HCT116 (cell line): ENCODE measurements at regions not wholly inside any gene's neighbourhood (a gene's known extent, or its start where the extent isn't known, plus 50 kb on each side); places are given as distances from the start of the nearest gene placed in this dataset.

ENCODE experiments used
- ATAC-seq: fragments of 200-7000 bp; cut with Tn5 transposase; 2 replicates; pipeline ENCODE4 v1.9.1; 2020; ENCODE audit warnings: mild to moderate bottlenecking, moderate library complexity
- BruUV-seq: library from RNA; stranded (reverse); fragments of 400-500 nt; replicated peaks from 2 replicates; lab custom pipeline; 2021; lab: Mats Ljungman, UMichigan
- CTCF ChIA-PET: fragments of 300-600 bp; sonication (Branson Sonifier 250); formaldehyde crosslinking; loops from one replicate; lab custom pipeline; 2021; ENCODE audit warnings: antibody characterized with exemption; lab: Charles Lee
- POLR2A ChIA-PET: fragments of 300-600, 350-600 bp; sonication (Branson Sonifier 250); formaldehyde crosslinking; loops from one replicate; lab custom pipeline; 2021; ENCODE audit warnings: antibody characterized with exemption; lab: Charles Lee
- RAD21 ChIA-PET, 2 experiments: fragments of 300-600 bp; sonication (Branson Sonifier 250); formaldehyde crosslinking; loops; one replicate each; lab custom pipeline; 2023; ENCODE audit warnings: low total read pairs in 2 of 2; ENCODE audit not compliant: uncharacterized antibody in 2 of 2, unreplicated experiment in 2 of 2, low non-redundant PET in 1 of 2; lab: Charles Lee
- DNase-seq: peaks from one replicate; pipeline ENCODE4 v3.0.0-alpha.2; 2010; ENCODE audit warnings: low read depth, low spot score
- H2AFZ ChIP-seq: fragments of 200-600 bp; shearing (Covaris generic), sonication (generic); 2 replicates; pipeline ENCODE4 v1.6.1; 2017; ENCODE audit warnings: low read depth, mixed run types, mixed read lengths, antibody characterized with exemption, low read length; ENCODE audit not compliant: poor library complexity, severe bottlenecking
- H3K27ac ChIP-seq: 2 replicates; pipeline ENCODE4 v1.5.1; 2012; ENCODE audit warnings: low read depth, low read length
- H3K27me3 ChIP-seq: fragments of 200-600 bp; sonication (generic); 2 replicates; pipeline ENCODE4 v1.6.1; 2016; ENCODE audit warnings: mixed run types, low read length, mixed read lengths; ENCODE audit not compliant: insufficient read depth
- H3K36me3 ChIP-seq, 2 experiments: fragments of 200-500 bp in 1 of 2; fragments of 200-600 bp in 1 of 2; sonication (Bioruptor generic) in 1 of 2; sonication (generic) in 1 of 2; 2 replicates each; pipeline versions ENCODE4 v1.5.1 to v1.6.1; 2014 to 2016; ENCODE audit warnings: low read length in 2 of 2, inconsistent platforms in 1 of 2, mixed read lengths in 1 of 2, mixed run types in 1 of 2; ENCODE audit not compliant: insufficient read depth in 2 of 2, control insufficient read depth in 1 of 2
- H3K4me1 ChIP-seq, 2 experiments: fragments of 200-600 bp in 1 of 2; sonication (generic) in 1 of 2; 2 replicates each; pipeline versions ENCODE4 v1.5.1 to v1.6.1; 2012 to 2017; ENCODE audit warnings: low read length in 2 of 2, inconsistent platforms in 1 of 2, mild to moderate bottlenecking in 1 of 2, mixed read lengths in 1 of 2, mixed run types in 1 of 2, moderate library complexity in 1 of 2; ENCODE audit not compliant: insufficient read depth in 2 of 2, control insufficient read depth in 1 of 2
- H3K4me2 ChIP-seq: fragments of 200-600 bp; sonication (generic); 2 replicates; pipeline ENCODE4 v1.6.1; 2017; ENCODE audit warnings: mixed run types, low read length, mixed read lengths
- H3K4me3 ChIP-seq, 2 experiments: fragments of 200-600 bp in 1 of 2; sonication (generic) in 1 of 2; replicated peaks in 1 of 2; 2 replicates each; pipeline ENCODE4 v1.5.1; 2011 to 2016; ENCODE audit warnings: low read length in 2 of 2, control low read depth in 1 of 2, low read depth in 1 of 2, mild to moderate bottlenecking in 1 of 2, mixed read lengths in 1 of 2, mixed run types in 1 of 2
- H3K79me2 ChIP-seq: fragments of 200-600 bp; sonication (generic); 2 replicates; pipeline ENCODE4 v1.6.1; 2017; ENCODE audit warnings: mild to moderate bottlenecking, mixed run types, low read length, moderate library complexity, mixed read lengths; ENCODE audit not compliant: insufficient read depth
- H3K9ac ChIP-seq: fragments of 200-600 bp; sonication (generic); 2 replicates; pipeline ENCODE4 v1.6.1; 2016; ENCODE audit warnings: low read length, mixed read lengths
- H3K9me2 ChIP-seq: fragments of 200-600 bp; sonication (generic), shearing (Covaris generic); 2 replicates; pipeline ENCODE4 v1.6.1; 2017; ENCODE audit warnings: mixed run types, mild to moderate bottlenecking, moderate library complexity; ENCODE audit not compliant: insufficient read depth
- H3K9me3 ChIP-seq, 2 experiments: fragments of 200-500 bp in 1 of 2; fragments of 200-600 bp in 1 of 2; sonication (Bioruptor generic) in 1 of 2; sonication (generic) in 1 of 2; 2 replicates each; pipeline ENCODE4 v1.6.1; 2014 to 2017; ENCODE audit warnings: low read length in 2 of 2, mixed read lengths in 2 of 2, inconsistent platforms in 1 of 2, low read depth in 1 of 2, mild to moderate bottlenecking in 1 of 2, mixed run types in 1 of 2, moderate library complexity in 1 of 2; ENCODE audit not compliant: control insufficient read depth in 1 of 2, insufficient read depth in 1 of 2
- H4K20me1 ChIP-seq: fragments of 200-600 bp; sonication (generic), shearing (Covaris generic); 2 replicates; pipeline ENCODE4 v1.6.1; 2017; ENCODE audit warnings: mixed run types, mild to moderate bottlenecking, moderate library complexity; ENCODE audit not compliant: insufficient read depth
- CBX3 ChIP-seq: IDR thresholded peaks from 2 replicates; pipeline ENCODE4 v1.6.1; 2012; ENCODE audit warnings: low read depth
- CEBPB ChIP-seq: IDR thresholded peaks from 2 replicates; pipeline ENCODE4 v1.6.1; 2012; ENCODE audit warnings: low read depth
- CTCF ChIP-seq, 3 experiments: fragments of 200-600 bp in 1 of 3; sonication (generic) in 1 of 3; IDR thresholded peaks in 2 of 3; conservative IDR thresholded peaks in 1 of 3; 2 replicates each; pipeline ENCODE4 v1.5.1; 2012 to 2017; ENCODE audit warnings: low read depth in 2 of 3, low read length in 2 of 3, antibody characterized with exemption in 1 of 3, borderline replicate concordance in 1 of 3, control low read depth in 1 of 3, mild to moderate bottlenecking in 1 of 3, mixed read lengths in 1 of 3, mixed run types in 1 of 3, moderate library complexity in 1 of 3; ENCODE audit not compliant: insufficient read depth in 1 of 3
- EGR1 ChIP-seq: IDR thresholded peaks from 2 replicates; pipeline ENCODE4 v1.6.1; 2012; ENCODE audit warnings: low read depth
- EZH2 ChIP-seq: fragments of 200-600 bp; sonication (generic); IDR thresholded peaks from 2 replicates; pipeline ENCODE4 v1.6.1; 2017; ENCODE audit warnings: antibody characterized with exemption, mixed run types
- EZH2phosphoT487 ChIP-seq: fragments of 200-600 bp; IDR thresholded peaks from 2 replicates; pipeline ENCODE4 v1.6.1; 2018; ENCODE audit warnings: antibody characterized with exemption, borderline replicate concordance
- JUND ChIP-seq: IDR thresholded peaks from 2 replicates; pipeline ENCODE4 v1.6.1; 2012
- POLR2A ChIP-seq: IDR thresholded peaks from 2 replicates; pipeline ENCODE4 v1.7.0; 2011; ENCODE audit warnings: borderline replicate concordance; ENCODE audit not compliant: insufficient read depth, insufficient read length; ENCODE audit errors: extremely low read depth
- RAD21 ChIP-seq: IDR thresholded peaks from 2 replicates; pipeline ENCODE4 v1.6.1; 2012; ENCODE audit warnings: low read depth, mild to moderate bottlenecking
- SIN3A ChIP-seq: IDR thresholded peaks from 2 replicates; pipeline ENCODE4 v1.6.1; 2012; ENCODE audit warnings: low read depth
- SRF ChIP-seq: IDR thresholded peaks from 2 replicates; pipeline ENCODE4 v1.6.1; 2012; ENCODE audit warnings: low read depth
- TCF7L2 ChIP-seq: IDR thresholded peaks from 2 replicates; pipeline ENCODE4 v1.7.0; 2011; ENCODE audit warnings: borderline replicate concordance, inconsistent platforms; ENCODE audit not compliant: insufficient read depth, insufficient read length; ENCODE audit errors: extremely low read depth
- YY1 ChIP-seq: IDR thresholded peaks from 2 replicates; pipeline ENCODE4 v1.6.1; 2011; ENCODE audit warnings: low read length, low read depth, moderate library complexity, mild to moderate bottlenecking; ENCODE audit not compliant: insufficient replicate concordance; ENCODE audit errors: extremely low read depth
- ZBTB33 ChIP-seq: IDR thresholded peaks from 2 replicates; pipeline ENCODE4 v1.6.1; 2011; ENCODE audit warnings: mild to moderate bottlenecking, low read length, moderate library complexity; ENCODE audit not compliant: insufficient replicate concordance; ENCODE audit errors: extremely low read depth
- ZFX ChIP-seq: fragments of 450-650 bp; IDR thresholded peaks from 2 replicates; pipeline ENCODE4 v1.6.1; 2017
- intact Hi-C: fragments of 100-400 bp; cut with micrococcal nuclease; formaldehyde crosslinking; loops from 2 replicates; pipeline ENCODE4 v1.10.0; 2022

- no peak for TF ChIP-seq CBX3
- peak; percentile 63 for TF ChIP-seq RAD21
- peak; percentile 19 to 52 (median 47); a peak in 4 of 6 replicates for TF ChIP-seq CTCF (IDR thresholded peaks at IDR 0.05 in 2 of 3, conservative IDR thresholded peaks at IDR 0.05 in 1 of 3; ENCODE audit: borderline replicate concordance in 1 of 3, insufficient read depth in 1 of 3, low read depth in 2 of 3, low read length in 2 of 3)
- ChIA-PET POLR2A (no interaction called here), RAD21 (interaction anchor here in 1 of 2 experiments (1.1 kb wide), 2 partner anchors 289 to 595 kb away, joined by 3 to 4 read pairs; no protein-coding TSS in a partner anchor), CTCF (interaction anchor here (0.9 to 1.8 kb wide), 5 partner anchors 289 to 647 kb away, joined by 3 to 10 read pairs (median 5); no protein-coding TSS in a partner anchor)
- Histone ChIP-seq H3K79me2 (no peaks in the 10 kb centered on the region), H3K27ac (no peak overlapping the region), H3K4me1 (peaks cover 0 to 4% of the 10 kb centered on the region in 2 experiments; a peak in 2 of 4 replicates), H3K9ac (no peak overlapping the region), H2AFZ (no peak overlapping the region), H3K9me2 (no peaks in the 10 kb centered on the region), H4K20me1 (no peaks in the 10 kb centered on the region), H3K27me3 (no peaks in the 10 kb centered on the region), H3K4me3 (no peak overlapping the region), H3K36me3 (no peaks in the 10 kb centered on the region), H3K9me3 (no peaks in the 10 kb centered on the region), H3K4me2 (no peak overlapping the region)
- ATAC-seq (peak; percentile 86), DNase-seq (peak; percentile 22)
- intact Hi-C loops, result no loop called here
- no TSS peak for BruUV-seq
Measured at GRCh38 chr21:35340273-35340672, 291.2 kb upstream of the RUNX1 start.

- Histone ChIP-seq H3K9me2 (no peaks in the 10 kb centered on the region), H3K9me3 (no peaks in the 10 kb centered on the region), H3K36me3 (no peaks in the 10 kb centered on the region), H2AFZ (no peak overlapping the region), H3K4me3 (no peak overlapping the region), H3K27ac (no peak overlapping the region), H4K20me1 (no peaks in the 10 kb centered on the region), H3K79me2 (no peaks in the 10 kb centered on the region), H3K4me1 (peaks cover 0 to 4% of the 10 kb centered on the region in 2 experiments; a peak in 2 of 4 replicates), H3K4me2 (no peak overlapping the region), H3K9ac (no peak overlapping the region), H3K27me3 (no peaks in the 10 kb centered on the region)
- TF ChIP-seq EZH2, result no peak
- no peak for TF ChIP-seq SRF
- no peak for TF ChIP-seq ZBTB33
- no peak for TF ChIP-seq EZH2phosphoT487
- no peak for TF ChIP-seq JUND
- TF ChIP-seq POLR2A, result no peak
- no peak for TF ChIP-seq ZFX
- no peak for TF ChIP-seq YY1
- TF ChIP-seq SIN3A, result no peak
- TF ChIP-seq CEBPB, result no peak
- no peak for TF ChIP-seq EGR1
- TF ChIP-seq TCF7L2, result no peak
- intact Hi-C loops, result no loop called here
- DNase-seq (no peak), ATAC-seq (no peak)
- CTCF ChIA-PET, result interaction anchor here (0.9 to 1.8 kb wide), 3 partner anchors 288 to 646 kb away, joined by 3 to 6 read pairs (median 5); no protein-coding TSS in a partner anchor
- POLR2A ChIA-PET, result no interaction called here
- BruUV-seq, result no TSS peak
- RAD21 ChIA-PET, result no interaction called here
Measured at GRCh38 chr21:35338881-35339632, 290.0 kb upstream of the RUNX1 start.
